HG03095 (cell line): ENCODE measurements at regions not wholly inside any gene's neighbourhood (a gene's known extent, or its start where the extent isn't known, plus 50 kb on each side); places are given as distances from the start of the nearest gene placed in this dataset.
"Not testable (repeated sequence)": the region's sequence is repeated elsewhere in the genome, so short reads cannot be mapped to it uniquely, and the experiment has no call there.

Experiments used
- ATAC-seq: cut with Tn5 transposase; IDR thresholded peaks from one replicate; pipeline ENCODE4 v1.9.1; 2021; ENCODE audit warnings: moderate library complexity; ENCODE audit not compliant: unreplicated experiment

GRCh38 chr1:60920561-60920960, 161.8 kb upstream of the NFIA start:
- ATAC-seq = no peak

GRCh38 chr1:60918867-60919266, 163.5 kb upstream of the NFIA start:
- ATAC-seq = no peak

GRCh38 chr1:60916906-60917305, 165.5 kb upstream of the NFIA start:
- no peak for ATAC-seq

GRCh38 chr1:60916199-60916598, 166.2 kb upstream of the NFIA start:
- ATAC-seq = no peak

GRCh38 chr1:60915441-60915840, 166.9 kb upstream of the NFIA start:
- no peak for ATAC-seq

GRCh38 chr1:60914982-60915381, 167.4 kb upstream of the NFIA start:
- no peak for ATAC-seq

- ATAC-seq = not testable (repeated sequence)
Observed at GRCh38 chr1:60913708-60914107, 168.7 kb upstream of the NFIA start.

- no peak for ATAC-seq
Observed at GRCh38 chr1:60913039-60913438, 169.3 kb upstream of the NFIA start.

- ATAC-seq = no peak
Observed at GRCh38 chr1:60911966-60912697, 170.2 kb upstream of the NFIA start.

GRCh38 chr1:60908159-60908558, 174.2 kb upstream of the NFIA start:
- no peak for ATAC-seq

GRCh38 chr1:60906526-60906925, 175.8 kb upstream of the NFIA start:
- ATAC-seq = no peak

- no peak for ATAC-seq
Observed at GRCh38 chr1:60906039-60906438, 176.3 kb upstream of the NFIA start.

GRCh38 chr1:60904099-60904851, 178.1 kb upstream of the NFIA start:
- ATAC-seq = no peak

- ATAC-seq = no peak
Observed at GRCh38 chr1:60903591-60903990, 178.8 kb upstream of the NFIA start.

- ATAC-seq = no peak
Observed at GRCh38 chr1:60899464-60899863, 182.9 kb upstream of the NFIA start.

- ATAC-seq = no peak
Observed at GRCh38 chr1:60898987-60899386, 183.4 kb upstream of the NFIA start.

- ATAC-seq = no peak
Observed at GRCh38 chr1:60898413-60898812, 183.9 kb upstream of the NFIA start.

GRCh38 chr1:60896701-60897363, 185.5 kb upstream of the NFIA start:
- no peak for ATAC-seq

- no peak for ATAC-seq
Observed at GRCh38 chr1:60895701-60896100, 186.7 kb upstream of the NFIA start.

GRCh38 chr1:60895252-60895651, 187.1 kb upstream of the NFIA start:
- no peak for ATAC-seq

- no peak for ATAC-seq
Observed at GRCh38 chr1:60894741-60895140, 187.6 kb upstream of the NFIA start.

GRCh38 chr1:60894130-60894529, 188.2 kb upstream of the NFIA start:
- ATAC-seq = no peak
